KMS-11 (cell line): ENCODE measurements at regions not wholly inside any gene's neighbourhood (a gene's known extent, or its start where the extent isn't known, plus 50 kb on each side); places are given as distances from the start of the nearest gene placed in this dataset.

Experiments
- H2AFZ ChIP-seq: fragments of 200-600 bp; sonication (generic); 2 replicates; pipeline ENCODE4 v1.6.1; 2016; ENCODE audit warnings: antibody characterized with exemption, mixed run types, low read depth
- H3K27ac ChIP-seq: fragments of 200-600 bp; sonication (generic); 2 replicates; pipeline ENCODE4 v1.6.1; 2016; ENCODE audit warnings: mild to moderate bottlenecking, mixed run types
- H3K27me3 ChIP-seq: fragments of 200-600 bp; sonication (generic); 2 replicates; pipeline ENCODE4 v1.6.1; 2017; ENCODE audit warnings: mild to moderate bottlenecking, low read depth, mixed run types, moderate library complexity; ENCODE audit not compliant: insufficient read depth
- H3K36me3 ChIP-seq: fragments of 200-600 bp; sonication (generic); 2 replicates; pipeline ENCODE4 v1.6.1; 2017; ENCODE audit warnings: mild to moderate bottlenecking, mixed run types; ENCODE audit not compliant: insufficient read depth
- H3K4me1 ChIP-seq: fragments of 200-600 bp; sonication (generic); 2 replicates; pipeline ENCODE4 v1.6.1; 2016; ENCODE audit warnings: mild to moderate bottlenecking, low read depth, mixed run types; ENCODE audit not compliant: poor library complexity, severe bottlenecking
- H3K4me2 ChIP-seq: fragments of 200-600 bp; sonication (generic); 2 replicates; pipeline ENCODE4 v1.7.0; 2016; ENCODE audit warnings: mild to moderate bottlenecking, mixed run types
- H3K4me3 ChIP-seq: fragments of 200-600 bp; sonication (generic); IDR thresholded peaks from 2 replicates; pipeline ENCODE4 v1.6.1; 2017; ENCODE audit warnings: low read depth, low read length, mixed read lengths; ENCODE audit not compliant: insufficient read depth
- H3K79me2 ChIP-seq: fragments of 200-600 bp; sonication (generic); 2 replicates; pipeline ENCODE4 v1.6.1; 2016; ENCODE audit warnings: low read depth, mixed run types; ENCODE audit not compliant: insufficient read depth
- H3K9ac ChIP-seq: fragments of 200-600 bp; sonication (generic); 2 replicates; pipeline ENCODE4 v1.6.1; 2016; ENCODE audit warnings: mild to moderate bottlenecking, mixed run types
- H4K20me1 ChIP-seq: fragments of 200-600 bp; sonication (generic); 2 replicates; pipeline ENCODE4 v1.6.1; 2016; ENCODE audit warnings: mild to moderate bottlenecking, mixed run types; ENCODE audit not compliant: insufficient read depth
- TF ChIP-seq, protein P1 (sequence below): fragments of 200-600 bp; sonication (generic); conservative IDR thresholded peaks from 2 replicates; pipeline ENCODE4 v1.6.1; 2017; ENCODE audit warnings: low read depth, mild to moderate bottlenecking, antibody characterized with exemption, low read length, moderate library complexity, mixed read lengths

DNA sequence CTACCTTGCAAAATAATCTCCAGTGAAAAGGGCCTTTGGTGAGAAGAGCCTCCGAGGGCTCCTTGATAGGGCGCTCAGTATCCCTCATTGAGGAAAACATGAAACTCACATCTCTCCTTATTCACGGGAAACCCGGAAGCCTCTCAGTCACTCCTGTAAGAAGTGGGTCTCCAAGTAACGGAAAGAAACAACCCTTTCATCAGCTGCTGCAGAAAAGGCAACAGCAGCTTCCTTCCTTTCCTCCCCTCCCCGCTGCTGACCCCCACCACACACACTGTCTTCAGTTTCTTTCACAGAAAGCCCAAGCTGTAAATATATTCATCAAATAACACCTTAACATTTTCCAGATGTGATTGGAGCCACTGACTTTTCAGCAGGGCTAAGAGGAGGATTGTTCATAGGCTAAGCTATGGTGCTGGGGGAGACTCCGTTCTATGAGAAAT is 81.4 kb downstream of the C9orf152 start:
- Histone ChIP-seq H3K79me2 (peaks cover 95% of the 10 kb centered on the region), H3K27ac (no peak overlapping the region; the same call in 1 of the 2 replicates), H3K4me3 (no peak overlapping the region)

DNA sequence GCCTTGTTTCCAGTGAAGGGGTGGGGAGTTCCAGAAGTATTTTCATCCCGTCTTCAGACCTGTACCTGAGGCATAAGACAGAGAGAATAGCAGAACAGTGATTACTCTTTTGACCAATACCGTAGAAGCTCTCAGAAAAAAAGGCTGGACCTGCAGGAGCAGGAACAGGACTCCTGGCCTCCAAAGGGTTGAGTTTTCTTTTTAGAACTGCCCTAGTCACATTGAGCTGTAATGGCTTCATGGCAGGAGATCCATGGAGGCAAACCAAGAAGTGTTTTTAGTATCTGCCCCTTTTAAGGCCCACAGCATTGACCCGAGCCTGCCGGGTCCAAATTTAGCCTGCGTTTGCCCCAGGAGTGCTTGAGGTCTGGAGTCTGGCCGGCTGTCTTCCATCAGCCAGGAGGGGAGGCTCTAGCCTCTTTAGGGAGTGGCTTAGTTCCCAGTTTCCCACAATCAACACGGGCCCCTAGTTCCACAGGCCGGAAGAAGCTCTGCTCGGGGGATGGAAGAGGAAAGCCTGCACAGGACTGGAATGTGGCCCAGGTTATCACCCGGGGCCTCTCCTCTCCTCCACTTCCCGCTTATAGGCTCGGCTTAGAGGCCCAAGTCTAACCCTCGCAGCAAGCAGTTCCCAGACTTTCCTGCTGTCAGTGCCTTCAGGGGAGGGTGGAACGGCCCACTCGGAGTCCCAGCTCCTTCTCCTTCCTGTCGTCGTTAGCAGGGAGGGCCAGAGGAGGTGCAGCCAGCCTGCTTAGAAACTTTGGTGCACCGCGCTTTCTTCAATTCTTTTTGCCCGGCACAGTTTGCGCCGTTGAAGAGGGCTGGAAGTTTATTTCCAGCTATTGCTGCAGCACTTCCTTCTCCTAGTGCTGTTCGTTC is 80.7 kb downstream of the C9orf152 start:
- Histone ChIP-seq H4K20me1 (0 out of 2 replicates have a peak, but pooled peaks cover 5% of the 10 kb centered on the region), H3K4me2 (no peak overlapping the region), H3K27me3 (no peaks in the 10 kb centered on the region), H3K4me1 (peaks cover 45% of the 10 kb centered on the region), H3K36me3 (no peaks in the 10 kb centered on the region), H3K79me2 (peaks cover 95% of the 10 kb centered on the region), H3K9ac (no peak overlapping the region), H3K4me3 (no peak overlapping the region), H2AFZ (no peak overlapping the region), H3K27ac (no peak overlapping the region)
- TF ChIP-seq, protein P1, sequence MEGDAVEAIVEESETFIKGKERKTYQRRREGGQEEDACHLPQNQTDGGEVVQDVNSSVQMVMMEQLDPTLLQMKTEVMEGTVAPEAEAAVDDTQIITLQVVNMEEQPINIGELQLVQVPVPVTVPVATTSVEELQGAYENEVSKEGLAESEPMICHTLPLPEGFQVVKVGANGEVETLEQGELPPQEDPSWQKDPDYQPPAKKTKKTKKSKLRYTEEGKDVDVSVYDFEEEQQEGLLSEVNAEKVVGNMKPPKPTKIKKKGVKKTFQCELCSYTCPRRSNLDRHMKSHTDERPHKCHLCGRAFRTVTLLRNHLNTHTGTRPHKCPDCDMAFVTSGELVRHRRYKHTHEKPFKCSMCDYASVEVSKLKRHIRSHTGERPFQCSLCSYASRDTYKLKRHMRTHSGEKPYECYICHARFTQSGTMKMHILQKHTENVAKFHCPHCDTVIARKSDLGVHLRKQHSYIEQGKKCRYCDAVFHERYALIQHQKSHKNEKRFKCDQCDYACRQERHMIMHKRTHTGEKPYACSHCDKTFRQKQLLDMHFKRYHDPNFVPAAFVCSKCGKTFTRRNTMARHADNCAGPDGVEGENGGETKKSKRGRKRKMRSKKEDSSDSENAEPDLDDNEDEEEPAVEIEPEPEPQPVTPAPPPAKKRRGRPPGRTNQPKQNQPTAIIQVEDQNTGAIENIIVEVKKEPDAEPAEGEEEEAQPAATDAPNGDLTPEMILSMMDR: no peak

More for the DNA sequence above, 81.4 kb downstream of the C9orf152 start:
- Histone ChIP-seq H3K27me3 (no peaks in the 10 kb centered on the region), H3K4me1 (peaks cover 44% of the 10 kb centered on the region), H4K20me1 (0 out of 2 replicates have a peak, but pooled peaks cover 5% of the 10 kb centered on the region), H3K4me2 (no peak overlapping the region), H2AFZ (no peak overlapping the region), H3K36me3 (no peaks in the 10 kb centered on the region), H3K9ac (no peak overlapping the region)
- TF ChIP-seq, protein P1: no peak

DNA sequence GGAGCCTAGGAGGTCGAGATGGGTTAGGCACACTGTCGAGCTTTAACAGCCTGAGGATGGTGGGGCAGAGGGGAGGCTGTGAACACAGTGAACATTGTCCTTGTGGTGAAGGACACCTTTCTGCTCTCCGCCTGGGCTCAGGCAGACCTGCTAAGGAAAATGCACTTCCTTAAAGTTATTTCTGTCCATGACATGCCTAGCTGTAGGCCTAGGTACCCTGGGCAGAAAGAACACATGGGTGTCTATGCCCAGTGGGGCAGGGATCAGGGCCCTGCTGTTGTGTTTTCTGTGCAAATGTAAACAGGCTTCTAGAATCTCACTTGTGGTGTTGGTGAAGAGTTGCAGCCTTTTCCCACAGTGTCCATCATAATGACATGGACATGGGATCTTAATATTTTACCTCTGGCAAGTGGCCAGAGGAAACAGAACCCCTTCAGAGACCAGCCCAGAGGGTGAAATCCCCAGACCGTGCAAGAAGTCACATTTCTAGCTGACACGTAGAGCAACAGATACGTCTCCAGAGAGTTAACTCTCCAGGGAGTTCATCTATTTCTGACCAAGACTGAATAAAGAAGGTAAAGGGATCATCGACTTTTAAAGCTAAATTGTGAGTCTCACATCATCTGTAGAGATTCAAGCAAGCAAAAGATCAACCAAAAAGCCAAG is 79.2 kb downstream of the C9orf152 start:
- 0 out of 2 replicates have a peak, but pooled peaks cover 5% of the 10 kb centered on the region for H4K20me1 ChIP-seq
- no peak overlapping the region for H2AFZ ChIP-seq
- peaks cover 40% of the 10 kb centered on the region for H3K4me1 ChIP-seq
- H3K4me2 ChIP-seq: no peak overlapping the region
- H3K79me2 ChIP-seq: peaks cover 100% of the 10 kb centered on the region
- TF ChIP-seq, protein P1: no peak
- H3K4me3 ChIP-seq: no peak overlapping the region
- H3K27me3 ChIP-seq: no peaks in the 10 kb centered on the region
- H3K36me3 ChIP-seq: no peaks in the 10 kb centered on the region
- no peak overlapping the region for H3K27ac ChIP-seq
- no peak overlapping the region for H3K9ac ChIP-seq

DNA sequence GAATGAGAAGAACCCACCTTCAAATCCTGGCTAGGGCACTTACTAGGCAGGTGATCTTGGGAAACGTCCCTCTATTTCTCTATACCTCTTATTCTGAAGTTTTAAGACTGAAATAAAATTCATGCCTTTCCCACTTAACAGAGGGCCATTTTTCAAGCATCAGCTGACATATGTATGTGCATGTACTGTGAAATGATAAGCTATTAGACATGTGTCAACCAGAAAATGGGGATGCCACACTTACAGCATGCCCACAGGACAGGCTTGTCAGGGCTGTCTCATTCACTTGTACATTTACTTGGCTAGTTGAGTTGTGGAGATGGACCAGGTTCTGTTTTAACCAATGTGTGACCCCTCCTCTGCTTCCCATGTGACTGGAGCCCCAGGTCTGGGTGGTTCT is 78.5 kb downstream of the C9orf152 start:
- Histone ChIP-seq H3K4me1 (peaks cover 38% of the 10 kb centered on the region), H3K79me2 (peaks cover 100% of the 10 kb centered on the region), H3K36me3 (no peaks in the 10 kb centered on the region), H3K9ac (no peak overlapping the region), H4K20me1 (0 out of 2 replicates have a peak, but pooled peaks cover 5% of the 10 kb centered on the region), H3K4me2 (no peak overlapping the region), H3K27ac (no peak overlapping the region), H3K4me3 (no peak overlapping the region), H3K27me3 (no peaks in the 10 kb centered on the region), H2AFZ (no peak overlapping the region)
- TF ChIP-seq, protein P1: no peak
